ENCODE measurements at regions not wholly inside any gene's neighbourhood (a gene's known extent, or its start where the extent isn't known, plus 50 kb on each side); places are given as distances from the start of the nearest gene placed in this dataset.
A peak's percentile ranks its signal among the peaks of the same experiment; 100 is the strongest.

GRCh38 chr18:43625582-43625981 lies 348.3 kb upstream of the SYT4 start:
- ATAC-seq (replicated peaks in 6 of 8) = no peak
- Histone ChIP-seq H3K4me1 (replicated peaks in 1 of 2) (peaks cover 0 to 2% of the 10 kb centered on the region in 2 donors), H3K27ac (no peak overlapping the region), H3K4me3 (no peak overlapping the region)
- 14 to 100% (median 50%) methylated on average over 1 of the region's 1 CpG; no CpG with 5 or more reads in 3 of the 10 experiments for WGBS, 10 experiments
- in situ Hi-C loops (cut with MboI; ENCODE audit: low pct_unique_long_range_greater_than_20kb in 2 of 9, low sequenced_read_pairs in 9 of 9, unreplicated experiment in 9 of 9) = loop anchor here in 1 of 9 experiments (25.0 kb wide), 1 partner anchor 1762 kb away; no protein-coding TSS in a partner anchor

DNA sequence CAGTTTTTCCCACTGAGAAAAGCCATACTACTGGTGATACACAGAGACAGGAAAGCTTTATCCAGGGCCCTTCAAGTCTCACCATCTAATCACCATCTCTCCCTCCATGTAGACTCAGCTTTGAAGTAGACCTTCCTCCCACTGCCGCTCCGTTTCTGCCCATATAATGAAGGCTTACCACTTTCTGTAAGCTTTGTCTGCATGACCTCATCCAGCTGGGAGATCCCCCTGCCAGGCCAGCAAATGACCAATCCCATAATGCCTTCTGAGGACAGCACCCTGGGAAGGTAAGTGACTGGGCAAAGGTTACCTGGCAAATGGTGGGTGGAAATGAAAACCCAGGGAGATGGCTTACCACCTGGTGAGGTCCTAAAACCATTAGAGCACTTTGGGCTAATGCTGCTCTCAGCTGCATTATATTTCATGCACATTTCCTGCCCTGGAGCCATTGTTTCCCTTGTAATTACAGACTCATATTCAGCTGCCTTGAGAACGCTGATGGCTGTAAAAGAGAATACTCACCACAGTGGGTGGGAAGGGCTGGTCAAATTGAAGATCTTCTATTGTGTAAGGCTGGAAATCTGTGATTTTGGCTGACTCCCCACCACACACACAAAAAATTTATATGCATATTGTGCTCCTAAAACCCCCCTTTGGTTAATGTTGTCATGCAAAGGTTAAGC lies 350.7 kb upstream of the SYT4 start:
- peaks cover 0 to 2% of the 10 kb centered on the region in 2 donors for H3K4me1 ChIP-seq (replicated peaks in 1 of 2)
- 0 to 72% (median 29%) methylated on average over 1 to 3 of the region's 3 CpGs; no CpG with 5 or more reads in 4 of the 10 experiments for WGBS, 10 experiments
- in situ Hi-C loops (cut with MboI; ENCODE audit: low pct_unique_long_range_greater_than_20kb in 2 of 9, low sequenced_read_pairs in 9 of 9, unreplicated experiment in 9 of 9) = loop anchor here in 1 of 9 experiments (25.0 kb wide), 1 partner anchor 1759 kb away; no protein-coding TSS in a partner anchor
- peak in 3 of 8 experiments; percentile 92 to 97 (median 96) for ATAC-seq (replicated peaks in 6 of 8)
- H3K27ac ChIP-seq = no peak overlapping the region
- H3K4me3 ChIP-seq = no peak overlapping the region

- no peak overlapping the region for H3K4me3 ChIP-seq
- H3K4me1 ChIP-seq (replicated peaks in 1 of 2) = peaks cover 0 to 4% of the 10 kb centered on the region in 2 donors
- peak in 1 of 8 experiments; percentile 71 for ATAC-seq (replicated peaks in 6 of 8)
- in situ Hi-C loops (cut with MboI; ENCODE audit: low pct_unique_long_range_greater_than_20kb in 2 of 9, low sequenced_read_pairs in 9 of 9, unreplicated experiment in 9 of 9) = loop anchor here in 1 of 9 experiments (25.0 kb wide), 1 partner anchor 1752 kb away; no protein-coding TSS in a partner anchor
- 43 to 100% (median 86%) methylated on average over 1 to 2 of the region's 2 CpGs; no CpG with 5 or more reads in 1 of the 10 experiments for WGBS, 10 experiments
- H3K27ac ChIP-seq = no peak overlapping the region
These were observed 357.7 kb upstream of the SYT4 start for GRCh38 chr18:43634994-43635393.

GRCh38 chr18:43635397-43635796 lies 358.1 kb upstream of the SYT4 start:
- peaks cover 0 to 4% of the 10 kb centered on the region in 2 donors for H3K4me1 ChIP-seq (replicated peaks in 1 of 2)
- in situ Hi-C loops (cut with MboI; ENCODE audit: low pct_unique_long_range_greater_than_20kb in 2 of 9, low sequenced_read_pairs in 9 of 9, unreplicated experiment in 9 of 9) = loop anchor here in 1 of 9 experiments (25.0 kb wide), 1 partner anchor 1752 kb away; no protein-coding TSS in a partner anchor
- no peak overlapping the region for H3K4me3 ChIP-seq
- H3K27ac ChIP-seq = no peak overlapping the region
- WGBS, 10 experiments = 62 to 100% (median 90%) methylated on average over 2 to 3 of the region's 3 CpGs; no CpG with 5 or more reads in 3 of the 10 experiments
- peak in 2 of 8 experiments; percentile 62 to 68 for ATAC-seq (replicated peaks in 6 of 8)

- WGBS, 10 experiments = 35 to 82% (median 52%) methylated on average over 2 to 4 of the region's 4 CpGs; no CpG with 5 or more reads in 2 of the 10 experiments
- in situ Hi-C loops (cut with MboI; ENCODE audit: low pct_unique_long_range_greater_than_20kb in 2 of 9, low sequenced_read_pairs in 9 of 9, unreplicated experiment in 9 of 9) = loop anchor here in 1 of 9 experiments (25.0 kb wide), 1 partner anchor 1744 kb away; no protein-coding TSS in a partner anchor
- peak in 4 of 8 experiments; percentile 14 to 95 (median 94) for ATAC-seq (replicated peaks in 6 of 8)
- Histone ChIP-seq H3K4me1 (replicated peaks in 1 of 2) (peaks cover 0 to 4% of the 10 kb centered on the region in 2 donors), H3K4me3 (no peak overlapping the region), H3K27ac (no peak overlapping the region)
These were observed 365.5 kb upstream of the SYT4 start for GRCh38 chr18:43642727-43643330.

DNA sequence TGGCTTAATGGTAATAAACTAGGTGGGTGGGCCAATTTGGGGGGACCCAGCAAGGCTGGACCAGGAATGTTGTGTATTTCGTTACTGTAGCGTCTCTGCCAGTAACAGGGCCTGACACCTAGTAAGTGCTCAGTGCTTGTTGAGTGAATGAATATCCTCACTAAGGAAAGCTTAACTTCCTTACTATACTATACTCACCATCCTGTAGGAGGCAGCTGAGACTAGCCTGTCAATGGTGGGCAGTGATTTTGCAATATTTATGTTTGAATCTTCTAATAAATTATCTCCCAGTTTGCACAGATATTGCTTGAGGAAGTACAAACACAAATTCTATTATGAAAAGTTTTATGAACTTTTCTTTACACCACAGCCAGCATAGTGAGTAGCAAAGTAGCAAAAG lies 370.7 kb upstream of the SYT4 start:
- H3K4me1 ChIP-seq (replicated peaks in 1 of 2) = no peaks in the 10 kb centered on the region
- H3K27ac ChIP-seq = no peak overlapping the region
- in situ Hi-C loops (cut with MboI; ENCODE audit: low pct_unique_long_range_greater_than_20kb in 2 of 9, low sequenced_read_pairs in 9 of 9, unreplicated experiment in 9 of 9) = loop anchor here in 1 of 9 experiments (25.0 kb wide), 1 partner anchor 1739 kb away; no protein-coding TSS in a partner anchor
- no peak overlapping the region for H3K4me3 ChIP-seq
- ATAC-seq (replicated peaks in 6 of 8) = no peak
- WGBS, 10 experiments = 80 to 100% (median 100%) methylated on average over 1 to 2 of the region's 2 CpGs; no CpG with 5 or more reads in 4 of the 10 experiments

GRCh38 chr18:43649649-43650357 lies 372.5 kb upstream of the SYT4 start:
- H3K27ac ChIP-seq = no peak overlapping the region
- 0 to 70% (median 33%) methylated on average over 1 of the region's 1 CpG; no CpG with 5 or more reads in 1 of the 10 experiments for WGBS, 10 experiments
- H3K4me3 ChIP-seq = no peak overlapping the region
- in situ Hi-C loops (cut with MboI; ENCODE audit: low pct_unique_long_range_greater_than_20kb in 2 of 9, low sequenced_read_pairs in 9 of 9, unreplicated experiment in 9 of 9) = loop anchor here in 1 of 9 experiments (25.0 kb wide), 1 partner anchor 1737 kb away; no protein-coding TSS in a partner anchor
- peak in 3 of 8 experiments; percentile 68 to 91 (median 82) for ATAC-seq (replicated peaks in 6 of 8)
- H3K4me1 ChIP-seq (replicated peaks in 1 of 2) = no peaks in the 10 kb centered on the region

GRCh38 chr18:43650426-43650825 lies 373.1 kb upstream of the SYT4 start:
- Histone ChIP-seq H3K4me3 (no peak overlapping the region), H3K27ac (no peak overlapping the region), H3K4me1 (replicated peaks in 1 of 2) (no peaks in the 10 kb centered on the region)
- WGBS, 10 experiments = 0 to 100% (median 50%) methylated on average over 1 to 2 of the region's 2 CpGs
- ATAC-seq (replicated peaks in 6 of 8) = no peak
- in situ Hi-C loops (cut with MboI; ENCODE audit: low pct_unique_long_range_greater_than_20kb in 2 of 9, low sequenced_read_pairs in 9 of 9, unreplicated experiment in 9 of 9) = no loop called here

DNA sequence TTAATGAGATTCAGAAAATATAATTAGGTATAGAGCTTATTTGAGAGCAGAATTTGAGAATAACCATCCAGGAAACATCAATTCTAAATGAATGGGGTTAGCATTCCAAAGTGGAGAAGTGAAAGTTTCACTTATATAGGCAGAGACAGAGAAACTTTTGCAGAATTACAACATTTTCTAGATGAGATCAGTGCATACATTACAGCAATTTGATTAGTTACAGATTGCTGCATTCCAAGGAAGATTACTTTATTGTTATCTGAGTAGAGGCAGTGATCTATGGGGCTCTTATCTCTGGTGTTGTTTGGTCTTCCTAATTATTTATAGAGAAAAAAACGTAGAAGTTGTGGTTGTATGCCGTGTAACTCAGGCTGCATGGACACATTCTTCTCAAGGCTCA lies 373.8 kb upstream of the SYT4 start:
- in situ Hi-C loops (cut with MboI; ENCODE audit: low pct_unique_long_range_greater_than_20kb in 2 of 9, low sequenced_read_pairs in 9 of 9, unreplicated experiment in 9 of 9) = no loop called here
- no peak overlapping the region for H3K4me3 ChIP-seq
- WGBS, 10 experiments = 11 to 94% (median 84%) methylated on average over 2 of the region's 2 CpGs; no CpG with 5 or more reads in 2 of the 10 experiments
- H3K4me1 ChIP-seq (replicated peaks in 1 of 2) = no peaks in the 10 kb centered on the region
- ATAC-seq (replicated peaks in 6 of 8) = no peak
- no peak overlapping the region for H3K27ac ChIP-seq

DNA sequence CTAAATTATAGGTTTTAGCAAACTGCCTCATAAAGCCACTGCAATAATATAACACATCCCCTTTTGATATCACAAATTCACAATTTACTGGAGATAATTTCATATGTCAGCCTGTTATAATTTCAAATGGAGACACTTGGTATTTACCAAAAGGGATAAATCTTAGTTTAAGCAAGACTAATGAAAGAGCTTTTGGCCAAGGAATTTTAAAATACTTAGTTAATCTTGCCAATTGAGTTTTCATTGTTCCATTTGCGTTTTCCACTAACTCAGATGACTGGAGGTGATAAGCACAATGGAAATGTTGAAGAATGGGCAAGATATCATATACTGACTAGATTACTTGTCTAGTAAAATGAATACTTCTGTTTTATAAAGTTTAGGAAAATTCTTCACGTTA lies 379.3 kb upstream of the SYT4 start:
- in situ Hi-C loops (cut with MboI; ENCODE audit: low pct_unique_long_range_greater_than_20kb in 2 of 9, low sequenced_read_pairs in 9 of 9, unreplicated experiment in 9 of 9) = no loop called here
- H3K27ac ChIP-seq = no peak overlapping the region
- WGBS, 10 experiments = 17 to 100% (median 97%) methylated on average over 1 to 2 of the region's 2 CpGs; no CpG with 5 or more reads in 1 of the 10 experiments
- no peak for ATAC-seq (replicated peaks in 6 of 8)
- H3K4me3 ChIP-seq = no peak overlapping the region
- no peaks in the 10 kb centered on the region for H3K4me1 ChIP-seq (replicated peaks in 1 of 2)

GRCh38 chr18:43661570-43661969 lies 384.3 kb upstream of the SYT4 start:
- H3K27ac ChIP-seq = no peak overlapping the region
- 36 to 100% (median 60%) methylated on average over 1 to 2 of the region's 2 CpGs; no CpG with 5 or more reads in 3 of the 10 experiments for WGBS, 10 experiments
- in situ Hi-C loops (cut with MboI; ENCODE audit: low pct_unique_long_range_greater_than_20kb in 2 of 9, low sequenced_read_pairs in 9 of 9, unreplicated experiment in 9 of 9) = no loop called here
- H3K4me3 ChIP-seq = no peak overlapping the region
- peak in 3 of 8 experiments; percentile 78 to 88 (median 82) for ATAC-seq (replicated peaks in 6 of 8)
- H3K4me1 ChIP-seq (replicated peaks in 1 of 2) = peaks cover 0 to 3% of the 10 kb centered on the region in 2 donors

DNA sequence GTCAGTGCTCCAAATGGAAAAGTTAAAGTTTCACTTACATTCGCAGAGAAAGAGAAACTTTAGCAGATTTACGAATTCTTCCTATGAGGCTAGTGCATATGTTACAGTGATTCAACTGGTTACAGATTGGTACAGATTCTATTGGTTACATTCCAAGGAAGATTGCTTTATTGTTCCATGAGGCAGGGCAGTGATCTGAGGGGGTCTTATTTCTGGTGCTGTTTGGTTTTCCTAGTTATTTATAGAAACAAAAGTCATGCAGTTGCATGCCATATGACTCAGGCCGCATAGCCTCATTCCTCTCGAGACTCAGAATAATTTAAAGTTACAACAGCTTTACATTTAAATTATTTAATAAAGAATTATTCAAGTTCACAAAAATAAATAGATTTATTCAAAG lies 385.4 kb upstream of the SYT4 start:
- Histone ChIP-seq H3K4me3 (no peak overlapping the region), H3K4me1 (replicated peaks in 1 of 2) (peaks cover 0 to 3% of the 10 kb centered on the region in 2 donors), H3K27ac (no peak overlapping the region)
- peak in 7 of 8 experiments; percentile 36 to 80 (median 47) for ATAC-seq (replicated peaks in 6 of 8)
- WGBS, 10 experiments = 0 to 93% (median 60%) methylated on average over 1 to 4 of the region's 4 CpGs; no CpG with 5 or more reads in 1 of the 10 experiments
- in situ Hi-C loops (cut with MboI; ENCODE audit: low pct_unique_long_range_greater_than_20kb in 2 of 9, low sequenced_read_pairs in 9 of 9, unreplicated experiment in 9 of 9) = no loop called here
